PC-3 (cell line): ENCODE measurements at regions not wholly inside any gene's neighbourhood (a gene's known extent, or its start where the extent isn't known, plus 50 kb on each side); places are given as distances from the start of the nearest gene placed in this dataset.

ENCODE experiments used
- EZH2 ChIP-seq: fragments of 300-600 bp; sonication (generic); IDR thresholded peaks from one replicate; pipeline ENCODE4 v1.6.1; 2017; ENCODE audit warnings: antibody characterized with exemption, mild to moderate bottlenecking, low read length; ENCODE audit not compliant: unreplicated experiment
- TF ChIP-seq, protein P1 (sequence below): fragments of 300-600 bp; sonication (generic); conservative IDR thresholded peaks from 2 replicates; pipeline ENCODE4 v1.5.1; 2017; ENCODE audit warnings: antibody characterized with exemption, low read depth, mild to moderate bottlenecking, low read length

DNA sequence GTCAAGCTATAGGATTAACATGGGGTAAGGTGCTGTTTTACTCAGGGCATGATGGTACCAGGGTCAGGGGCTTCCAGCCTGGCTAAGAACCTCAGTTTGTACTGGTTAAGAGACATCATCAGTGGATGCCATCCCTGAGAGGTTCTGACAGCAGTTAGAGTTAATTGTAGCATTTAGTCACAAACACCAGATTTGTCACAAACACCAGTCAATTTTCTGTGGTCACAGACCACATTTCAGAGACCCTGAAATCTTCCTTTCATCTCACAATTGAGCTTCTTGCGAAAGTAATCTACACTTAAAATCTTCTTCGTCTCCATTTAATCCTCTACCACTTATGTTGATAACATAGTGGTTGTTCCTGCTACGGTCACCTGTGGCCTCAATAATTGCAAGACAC is 143.0 kb upstream of the EGLN3 start:
- TF ChIP-seq, protein P1, sequence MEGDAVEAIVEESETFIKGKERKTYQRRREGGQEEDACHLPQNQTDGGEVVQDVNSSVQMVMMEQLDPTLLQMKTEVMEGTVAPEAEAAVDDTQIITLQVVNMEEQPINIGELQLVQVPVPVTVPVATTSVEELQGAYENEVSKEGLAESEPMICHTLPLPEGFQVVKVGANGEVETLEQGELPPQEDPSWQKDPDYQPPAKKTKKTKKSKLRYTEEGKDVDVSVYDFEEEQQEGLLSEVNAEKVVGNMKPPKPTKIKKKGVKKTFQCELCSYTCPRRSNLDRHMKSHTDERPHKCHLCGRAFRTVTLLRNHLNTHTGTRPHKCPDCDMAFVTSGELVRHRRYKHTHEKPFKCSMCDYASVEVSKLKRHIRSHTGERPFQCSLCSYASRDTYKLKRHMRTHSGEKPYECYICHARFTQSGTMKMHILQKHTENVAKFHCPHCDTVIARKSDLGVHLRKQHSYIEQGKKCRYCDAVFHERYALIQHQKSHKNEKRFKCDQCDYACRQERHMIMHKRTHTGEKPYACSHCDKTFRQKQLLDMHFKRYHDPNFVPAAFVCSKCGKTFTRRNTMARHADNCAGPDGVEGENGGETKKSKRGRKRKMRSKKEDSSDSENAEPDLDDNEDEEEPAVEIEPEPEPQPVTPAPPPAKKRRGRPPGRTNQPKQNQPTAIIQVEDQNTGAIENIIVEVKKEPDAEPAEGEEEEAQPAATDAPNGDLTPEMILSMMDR, result no peak
- no peak for TF ChIP-seq EZH2
